ENCODE measurements at regions not wholly inside any gene's neighbourhood (a gene's known extent, or its start where the extent isn't known, plus 50 kb on each side); places are given as distances from the start of the nearest gene placed in this dataset.

DNA sequence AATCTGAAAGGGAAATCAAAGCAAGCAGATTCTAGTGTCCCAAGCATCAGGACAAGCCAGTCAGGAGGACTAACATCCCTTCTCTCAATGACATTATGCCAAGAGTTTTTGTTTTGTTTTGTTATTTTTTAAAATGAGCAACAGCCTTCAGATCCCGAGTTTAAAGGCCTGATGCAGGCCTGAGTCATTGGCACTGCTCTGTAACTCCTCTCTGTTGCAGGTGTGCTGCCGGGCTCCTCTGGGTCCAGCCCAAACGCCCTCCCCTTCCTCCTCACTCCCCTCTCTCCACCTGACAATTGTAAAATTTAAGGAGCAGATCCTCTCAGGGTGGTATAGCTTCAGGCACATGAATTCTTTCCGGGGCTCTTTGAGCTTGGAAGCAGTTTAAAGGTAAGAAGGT, 502.0 kb downstream of the BMP2 start:
- no peak overlapping the region for H3K9ac ChIP-seq (ENCODE audit: low read length)
- no peak overlapping the region for H2AFZ ChIP-seq (ENCODE audit: low read depth, low read length, severe bottlenecking)
- H3K27ac ChIP-seq (ENCODE audit: low read depth, low read length): no peak overlapping the region
- H3K4me2 ChIP-seq (ENCODE audit: low read depth, low read length, poor library complexity, severe bottlenecking): no peak overlapping the region
- no peaks in the 10 kb centered on the region for H4K20me1 ChIP-seq (ENCODE audit: low read depth, low read length)
- H3K79me2 ChIP-seq (ENCODE audit: insufficient read depth, low read length): no peaks in the 10 kb centered on the region
- H3F3A ChIP-seq (ENCODE audit: insufficient read depth): no peaks in the 10 kb centered on the region
- no peaks in the 10 kb centered on the region for H3K27me3 ChIP-seq (ENCODE audit: low read length)
- no peaks in the 10 kb centered on the region for H3K9me2 ChIP-seq (replicated peaks; ENCODE audit: insufficient read depth, low read length)
- H3K4me3 ChIP-seq (ENCODE audit: insufficient read depth, low read length, poor library complexity, severe bottlenecking): no peak overlapping the region
- no peaks in the 10 kb centered on the region for H3K36me3 ChIP-seq (ENCODE audit: low read length)
- H3K9me3 ChIP-seq (ENCODE audit: insufficient read depth, low read length): no peaks in the 10 kb centered on the region
- TF ChIP-seq, protein P1, sequence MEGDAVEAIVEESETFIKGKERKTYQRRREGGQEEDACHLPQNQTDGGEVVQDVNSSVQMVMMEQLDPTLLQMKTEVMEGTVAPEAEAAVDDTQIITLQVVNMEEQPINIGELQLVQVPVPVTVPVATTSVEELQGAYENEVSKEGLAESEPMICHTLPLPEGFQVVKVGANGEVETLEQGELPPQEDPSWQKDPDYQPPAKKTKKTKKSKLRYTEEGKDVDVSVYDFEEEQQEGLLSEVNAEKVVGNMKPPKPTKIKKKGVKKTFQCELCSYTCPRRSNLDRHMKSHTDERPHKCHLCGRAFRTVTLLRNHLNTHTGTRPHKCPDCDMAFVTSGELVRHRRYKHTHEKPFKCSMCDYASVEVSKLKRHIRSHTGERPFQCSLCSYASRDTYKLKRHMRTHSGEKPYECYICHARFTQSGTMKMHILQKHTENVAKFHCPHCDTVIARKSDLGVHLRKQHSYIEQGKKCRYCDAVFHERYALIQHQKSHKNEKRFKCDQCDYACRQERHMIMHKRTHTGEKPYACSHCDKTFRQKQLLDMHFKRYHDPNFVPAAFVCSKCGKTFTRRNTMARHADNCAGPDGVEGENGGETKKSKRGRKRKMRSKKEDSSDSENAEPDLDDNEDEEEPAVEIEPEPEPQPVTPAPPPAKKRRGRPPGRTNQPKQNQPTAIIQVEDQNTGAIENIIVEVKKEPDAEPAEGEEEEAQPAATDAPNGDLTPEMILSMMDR (IDR thresholded peaks at IDR 0.05; ENCODE audit: insufficient read depth, low read length, poor library complexity, severe bottlenecking): no peak
- TF ChIP-seq EZH2phosphoT487 (conservative IDR thresholded peaks at IDR 0.05; ENCODE audit: low read length): no peak

DNA sequence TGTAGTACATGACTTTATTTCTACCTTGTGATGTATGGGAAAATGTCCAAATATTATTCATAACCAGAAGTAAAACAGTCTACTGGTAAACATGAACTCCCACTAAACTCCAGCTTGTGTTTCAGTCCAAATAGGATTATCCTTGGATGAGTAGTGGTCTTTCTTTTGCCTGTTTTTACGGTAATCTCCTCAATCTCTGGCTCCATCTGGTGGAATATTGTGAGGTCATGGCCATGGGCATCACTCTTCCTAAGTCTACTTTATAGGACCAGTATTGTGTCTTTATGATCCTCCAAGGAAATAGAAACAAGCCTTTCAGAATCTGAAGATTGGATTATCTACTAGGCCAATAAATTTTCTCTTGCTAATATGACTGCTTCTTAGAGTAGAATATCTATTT, 505.0 kb downstream of the BMP2 start:
- H3F3A ChIP-seq (ENCODE audit: insufficient read depth): no peaks in the 10 kb centered on the region
- H3K27ac ChIP-seq (ENCODE audit: low read depth, low read length): no peak overlapping the region
- H3K9me2 ChIP-seq (replicated peaks; ENCODE audit: insufficient read depth, low read length): no peaks in the 10 kb centered on the region
- H3K9me3 ChIP-seq (ENCODE audit: insufficient read depth, low read length): no peaks in the 10 kb centered on the region
- no peak overlapping the region for H3K9ac ChIP-seq (ENCODE audit: low read length)
- no peaks in the 10 kb centered on the region for H3K36me3 ChIP-seq (ENCODE audit: low read length)
- TF ChIP-seq EZH2phosphoT487 (conservative IDR thresholded peaks at IDR 0.05; ENCODE audit: low read length): no peak
- TF ChIP-seq, protein P1 (IDR thresholded peaks at IDR 0.05; ENCODE audit: insufficient read depth, low read length, poor library complexity, severe bottlenecking): no peak
- H3K4me2 ChIP-seq (ENCODE audit: low read depth, low read length, poor library complexity, severe bottlenecking): no peak overlapping the region
- H3K4me3 ChIP-seq (ENCODE audit: insufficient read depth, low read length, poor library complexity, severe bottlenecking): no peak overlapping the region
- no peaks in the 10 kb centered on the region for H4K20me1 ChIP-seq (ENCODE audit: low read depth, low read length)
- H3K79me2 ChIP-seq (ENCODE audit: insufficient read depth, low read length): no peaks in the 10 kb centered on the region
- no peaks in the 10 kb centered on the region for H3K27me3 ChIP-seq (ENCODE audit: low read length)
- no peak overlapping the region for H2AFZ ChIP-seq (ENCODE audit: low read depth, low read length, severe bottlenecking)

DNA sequence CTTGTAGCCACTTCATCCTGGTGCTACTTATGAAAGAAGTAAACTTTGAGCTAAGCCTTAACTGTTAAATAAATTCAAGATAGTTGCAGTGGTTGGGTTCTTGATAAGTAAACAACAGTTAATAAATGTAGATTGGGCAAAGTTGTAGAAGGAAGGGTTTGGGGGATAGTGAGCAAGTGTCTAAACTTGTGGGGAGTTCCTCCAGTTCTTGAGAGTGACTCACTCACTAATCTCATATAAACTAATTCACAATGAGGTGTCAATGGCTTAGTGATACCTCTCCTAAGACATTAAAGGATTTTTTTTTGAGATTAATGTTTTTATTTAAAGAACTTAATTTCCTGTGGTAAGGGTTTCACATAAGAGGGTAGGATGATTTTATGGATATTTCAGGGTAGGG, 507.4 kb downstream of the BMP2 start:
- Histone ChIP-seq H3K27ac (ENCODE audit: low read depth, low read length) (no peak overlapping the region), H3K9me2 (replicated peaks; ENCODE audit: insufficient read depth, low read length) (no peaks in the 10 kb centered on the region), H3K4me3 (ENCODE audit: insufficient read depth, low read length, poor library complexity, severe bottlenecking) (no peak overlapping the region), H3K4me2 (ENCODE audit: low read depth, low read length, poor library complexity, severe bottlenecking) (no peak overlapping the region), H3K27me3 (ENCODE audit: low read length) (no peaks in the 10 kb centered on the region), H3F3A (ENCODE audit: insufficient read depth) (no peaks in the 10 kb centered on the region), H4K20me1 (ENCODE audit: low read depth, low read length) (no peaks in the 10 kb centered on the region), H3K9me3 (ENCODE audit: insufficient read depth, low read length) (no peaks in the 10 kb centered on the region), H3K9ac (ENCODE audit: low read length) (no peak overlapping the region), H2AFZ (ENCODE audit: low read depth, low read length, severe bottlenecking) (no peak overlapping the region), H3K36me3 (ENCODE audit: low read length) (no peaks in the 10 kb centered on the region), H3K79me2 (ENCODE audit: insufficient read depth, low read length) (no peaks in the 10 kb centered on the region)
- no peak for TF ChIP-seq EZH2phosphoT487 (conservative IDR thresholded peaks at IDR 0.05; ENCODE audit: low read length)
- TF ChIP-seq, protein P1 (IDR thresholded peaks at IDR 0.05; ENCODE audit: insufficient read depth, low read length, poor library complexity, severe bottlenecking): no peak
